ENCODE measurements at regions not wholly inside any gene's neighbourhood (a gene's known extent, or its start where the extent isn't known, plus 50 kb on each side); places are given as distances from the start of the nearest gene placed in this dataset.

DNA sequence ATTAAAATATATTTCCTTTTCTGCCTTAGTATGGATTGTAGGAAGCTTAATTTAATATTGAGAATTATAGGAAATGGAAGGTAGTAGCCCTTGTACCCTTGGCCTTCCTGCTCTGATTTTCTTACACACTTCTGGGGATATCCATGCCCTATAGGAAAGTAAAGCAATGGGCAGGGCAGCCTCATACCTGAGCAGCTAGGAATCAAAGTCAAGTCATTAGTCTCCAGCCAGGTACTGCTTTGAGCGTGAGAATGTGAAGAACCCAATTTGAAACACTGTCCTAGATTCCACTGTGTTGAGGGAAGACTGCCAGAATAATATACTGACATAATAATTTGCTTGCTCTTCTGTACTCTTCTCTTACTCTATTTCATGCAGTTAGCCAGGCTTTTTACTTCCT, 51.0 kb upstream of the L3MBTL3 start:
- no peak for DNase-seq (ENCODE audit: low read depth in 2 of 2)

GRCh38 chr6:129966125-129966524, 52.3 kb upstream of the L3MBTL3 start:
- DNase-seq (ENCODE audit: low read depth in 2 of 2), result no peak

- DNase-seq (ENCODE audit: low read depth in 2 of 2), result no peak
Observed at GRCh38 chr6:129965096-129965495, 53.3 kb upstream of the L3MBTL3 start.

DNA sequence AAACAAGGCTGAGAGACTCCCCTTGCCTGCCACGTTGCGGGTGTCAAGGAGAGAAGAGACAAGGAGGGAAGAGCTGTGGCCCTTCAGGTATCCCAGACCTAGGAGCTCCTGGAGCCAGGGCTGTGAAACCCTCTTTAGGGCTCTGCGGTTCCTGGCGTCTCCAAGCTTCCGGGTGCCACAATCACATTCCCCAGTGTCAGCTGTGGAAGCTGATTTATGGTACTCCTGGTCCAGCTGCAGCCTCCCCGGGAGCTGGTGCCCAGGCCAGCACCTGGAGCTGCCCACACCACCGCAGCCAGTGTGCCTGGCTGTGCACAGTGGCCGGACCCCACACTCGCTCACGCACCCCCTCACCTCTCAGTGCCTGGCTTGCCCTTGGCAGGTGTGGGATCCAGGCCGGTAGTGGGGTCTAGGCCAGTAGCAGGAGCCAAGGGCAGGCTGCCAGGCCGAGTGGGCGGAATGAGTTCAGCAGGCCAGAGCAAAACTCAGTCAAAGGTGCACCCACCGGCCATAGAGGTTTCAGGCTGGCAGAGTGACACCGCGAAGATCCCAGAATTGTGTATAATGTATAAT, 58.9 kb upstream of the L3MBTL3 start:
- no peak for DNase-seq (ENCODE audit: low read depth in 2 of 2)

DNA sequence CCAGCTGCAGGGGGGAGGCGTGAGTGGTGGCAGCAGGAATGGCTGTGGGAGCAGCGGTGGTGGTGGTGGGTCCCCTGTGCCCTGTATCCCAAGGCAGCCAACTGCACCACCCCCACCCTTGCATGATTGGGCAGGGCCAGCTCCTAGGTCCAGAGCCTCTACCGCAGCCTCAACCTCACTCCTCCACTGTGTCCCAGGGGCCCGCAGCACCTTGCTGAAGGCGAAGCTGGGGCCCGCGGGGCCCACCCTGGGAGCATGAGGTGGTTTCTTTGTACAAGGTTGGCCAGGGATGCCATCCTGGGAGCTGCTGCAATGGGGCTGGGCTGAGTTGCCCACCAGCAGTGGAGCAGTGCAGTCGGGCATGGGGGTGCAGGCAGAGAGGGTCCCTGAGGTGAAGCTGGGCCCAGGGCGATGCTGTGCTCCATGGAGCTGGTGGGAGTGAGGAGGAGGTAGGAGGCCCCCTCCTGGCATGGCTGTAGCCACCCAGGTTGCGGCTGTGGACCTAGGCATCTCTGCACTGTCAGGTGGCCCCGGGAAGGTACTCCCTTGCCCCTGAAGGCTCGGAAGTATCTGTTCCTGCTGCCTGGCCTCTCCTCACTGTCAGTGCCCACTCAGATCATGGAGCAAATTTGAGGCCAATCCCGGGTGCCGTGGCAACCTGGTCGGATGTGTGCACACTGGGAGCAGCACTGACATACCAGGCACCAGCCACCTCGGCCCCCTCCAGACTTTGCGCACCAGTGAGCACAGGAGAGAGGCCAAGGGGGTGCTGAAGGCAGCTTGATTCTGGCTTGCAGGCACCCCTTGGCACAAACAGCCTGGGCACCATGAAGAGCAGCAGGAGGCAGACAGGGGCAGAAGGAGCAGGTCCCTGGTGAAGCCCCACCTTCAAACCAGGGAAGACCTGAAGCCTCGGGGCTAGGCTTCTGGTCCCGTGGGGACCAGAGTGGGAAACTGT, 60.2 kb upstream of the L3MBTL3 start:
- no peak for DNase-seq (ENCODE audit: low read depth in 2 of 2)

GRCh38 chr6:129955584-129955983, 62.8 kb upstream of the L3MBTL3 start:
- DNase-seq (ENCODE audit: low read depth in 2 of 2), result no peak

DNA sequence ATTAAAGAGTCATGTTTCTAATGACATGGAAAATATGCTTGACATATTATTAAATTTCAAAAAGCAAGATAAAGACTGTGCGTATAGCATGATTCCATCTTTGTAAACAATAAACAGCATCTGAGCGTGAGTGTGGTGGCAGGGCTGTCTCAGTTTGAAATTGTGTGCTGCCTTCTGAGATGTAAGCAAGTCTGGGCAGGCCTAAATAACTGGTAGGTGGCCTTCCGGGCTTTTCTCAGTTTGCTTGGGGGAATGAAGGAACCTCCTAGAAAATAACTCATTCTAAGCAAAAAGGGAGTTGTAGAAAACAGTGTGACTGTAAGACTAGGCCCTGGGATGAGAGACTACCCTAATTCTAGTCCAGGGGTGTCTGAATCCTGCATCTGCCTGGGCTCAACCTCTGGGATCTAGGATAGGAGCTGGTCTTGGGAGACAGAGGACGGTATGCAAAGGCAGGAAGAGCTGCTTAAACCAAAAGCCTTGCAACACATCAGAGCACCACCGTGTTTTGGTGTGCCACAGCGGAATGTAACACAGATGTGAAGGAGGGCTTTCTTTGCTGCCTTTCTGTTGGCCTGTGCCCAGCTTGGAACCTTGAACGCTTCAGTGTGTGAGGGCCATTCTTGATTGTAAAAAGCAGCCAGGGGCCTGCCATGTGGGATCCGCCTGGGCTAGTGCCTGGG, 63.5 kb upstream of the L3MBTL3 start:
- DNase-seq (ENCODE audit: low read depth in 2 of 2), result no peak

- no peak for DNase-seq (ENCODE audit: low read depth in 2 of 2)
Observed at GRCh38 chr6:129947797-129948196, 70.6 kb upstream of the L3MBTL3 start.

- no peak for DNase-seq (ENCODE audit: low read depth in 2 of 2)
Observed at GRCh38 chr6:129946439-129947140, 71.8 kb upstream of the L3MBTL3 start.

GRCh38 chr6:129943637-129944271, 74.6 kb upstream of the L3MBTL3 start:
- DNase-seq (ENCODE audit: low read depth in 2 of 2), result no peak

GRCh38 chr6:129940454-129941195, 77.8 kb upstream of the L3MBTL3 start:
- DNase-seq (ENCODE audit: low read depth in 2 of 2), result no peak

GRCh38 chr6:129938249-129939020, 77.3 kb upstream of the TMEM244 start:
- no peak for DNase-seq (ENCODE audit: low read depth in 2 of 2)

GRCh38 chr6:129936329-129937165, 75.4 kb upstream of the TMEM244 start:
- DNase-seq (ENCODE audit: low read depth in 2 of 2), result peak in 1 of 2 donors; percentile 9

GRCh38 chr6:129932321-129932720, 71.2 kb upstream of the TMEM244 start:
- DNase-seq (ENCODE audit: low read depth in 2 of 2), result no peak

GRCh38 chr6:129929433-129929832, 68.3 kb upstream of the TMEM244 start:
- DNase-seq (ENCODE audit: low read depth in 2 of 2), result no peak

DNA sequence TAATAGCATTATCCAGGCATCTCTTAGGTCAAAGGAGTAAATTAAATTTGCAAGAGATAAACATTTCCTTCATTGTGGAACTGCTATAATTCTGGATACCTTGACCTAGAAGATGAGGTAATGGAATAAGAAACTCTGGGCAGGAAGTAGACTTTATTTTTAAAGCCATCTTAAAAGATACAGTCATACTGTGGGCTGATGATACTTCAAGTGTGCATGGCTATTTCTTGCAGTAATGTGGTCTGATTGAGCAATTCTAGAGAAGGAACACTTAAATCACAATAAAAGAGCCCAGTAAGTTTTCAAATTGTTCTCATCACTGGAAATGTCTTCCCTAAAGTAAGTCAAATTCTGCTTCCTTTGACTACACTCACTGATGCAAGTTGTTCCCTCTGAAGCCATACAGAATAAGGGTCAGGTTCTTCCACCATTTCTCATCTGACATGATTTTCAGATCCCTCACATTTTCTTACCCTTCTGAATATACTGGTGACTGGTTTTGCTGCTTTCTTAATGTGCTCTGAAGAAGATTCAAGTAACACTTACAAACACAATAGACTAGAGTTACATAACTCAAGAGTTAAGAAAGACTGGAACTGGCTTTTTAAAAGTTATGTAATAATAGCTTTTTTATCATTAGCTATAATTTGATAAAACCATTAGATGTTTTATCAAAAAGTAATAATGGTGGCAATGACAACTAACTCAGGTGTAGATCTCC, 62.6 kb upstream of the TMEM244 start:
- DNase-seq (ENCODE audit: low read depth in 2 of 2), result no peak

DNA sequence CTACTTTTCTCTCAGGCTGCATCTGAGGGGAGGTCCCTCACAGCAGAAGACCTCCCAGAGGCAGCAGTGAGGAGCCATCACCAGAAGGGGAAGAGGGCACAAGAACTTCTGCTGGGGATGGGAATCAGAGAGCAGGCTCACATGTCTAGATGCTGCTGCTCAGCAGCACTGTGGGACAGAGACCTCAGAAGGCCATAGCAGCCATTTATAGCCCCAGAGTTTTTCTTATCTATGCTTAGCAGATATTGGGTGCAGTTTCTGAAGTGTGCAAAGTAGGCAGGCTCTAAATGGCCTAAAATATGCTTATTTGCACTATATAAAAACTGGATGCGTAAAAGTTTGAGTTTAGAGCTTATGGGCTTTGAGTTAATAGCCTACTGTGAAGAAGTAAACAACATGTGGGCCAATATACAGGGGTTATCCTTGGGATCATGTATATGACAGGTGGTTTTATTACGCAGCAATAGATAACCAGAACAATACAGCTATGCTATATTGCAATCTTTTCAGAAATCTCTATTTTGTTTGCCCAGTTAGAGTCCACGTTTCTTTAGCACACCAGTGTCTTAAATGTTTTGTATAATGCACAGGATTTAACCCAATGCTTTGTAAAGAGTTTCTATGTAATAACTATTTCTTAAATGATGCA, 60.2 kb upstream of the TMEM244 start:
- no peak for DNase-seq (ENCODE audit: low read depth in 2 of 2)
